Endothelial cell of umbilical vein (primary cell): ENCODE measurements at regions not wholly inside any gene's neighbourhood (a gene's known extent, or its start where the extent isn't known, plus 50 kb on each side); places are given as distances from the start of the nearest gene placed in this dataset.

ENCODE experiments used
- POLR2A ChIP-seq: IDR thresholded peaks from 2 replicates; pipeline ENCODE4 v1.6.1; 2012; ENCODE audit warnings: low read depth, mild to moderate bottlenecking, control low read depth, low read length
- POLR2AphosphoS5 ChIP-seq: IDR thresholded peaks from 2 replicates; pipeline ENCODE4 v1.6.1; 2012; ENCODE audit warnings: low read depth, mild to moderate bottlenecking, control low read depth, low read length, moderate library complexity; ENCODE audit not compliant: insufficient read depth

DNA sequence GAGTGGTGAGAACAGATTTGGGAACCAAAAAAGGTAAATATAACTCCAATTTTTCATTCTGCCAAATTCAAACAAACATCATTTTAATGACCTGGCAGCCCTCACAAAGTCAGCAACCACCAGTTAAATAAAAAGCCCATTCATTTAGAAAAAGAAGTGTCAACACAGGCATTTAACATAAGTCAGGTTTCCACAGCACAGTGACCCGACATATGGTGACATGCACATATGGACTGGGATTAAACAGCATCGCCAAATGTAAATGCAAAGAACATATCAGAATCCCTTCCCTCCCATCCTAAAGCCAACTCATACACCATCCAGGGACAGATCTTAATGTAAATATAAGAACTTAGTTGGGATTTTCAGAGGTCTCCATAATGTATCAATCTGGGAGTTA, 293.2 kb downstream of the FGFR2 start:
- no peak for TF ChIP-seq POLR2AphosphoS5
- TF ChIP-seq POLR2A, result no peak
